GM10266 (cell line): ENCODE measurements at regions not wholly inside any gene's neighbourhood (a gene's known extent, or its start where the extent isn't known, plus 50 kb on each side); places are given as distances from the start of the nearest gene placed in this dataset.
A peak's percentile ranks its signal among the peaks of the same experiment; 100 is the strongest.

Experiments used
- DNase-seq: peaks from one replicate; pipeline ENCODE4 v3.0.0; 2012; ENCODE audit errors: extremely low spot score
- TF ChIP-seq, protein P1 (sequence below): IDR thresholded peaks from 2 replicates; pipeline ENCODE4 v1.5.1; 2012; ENCODE audit warnings: mild to moderate bottlenecking, low read depth; ENCODE audit not compliant: control insufficient read depth, insufficient read depth; ENCODE audit errors: missing control alignments

DNA sequence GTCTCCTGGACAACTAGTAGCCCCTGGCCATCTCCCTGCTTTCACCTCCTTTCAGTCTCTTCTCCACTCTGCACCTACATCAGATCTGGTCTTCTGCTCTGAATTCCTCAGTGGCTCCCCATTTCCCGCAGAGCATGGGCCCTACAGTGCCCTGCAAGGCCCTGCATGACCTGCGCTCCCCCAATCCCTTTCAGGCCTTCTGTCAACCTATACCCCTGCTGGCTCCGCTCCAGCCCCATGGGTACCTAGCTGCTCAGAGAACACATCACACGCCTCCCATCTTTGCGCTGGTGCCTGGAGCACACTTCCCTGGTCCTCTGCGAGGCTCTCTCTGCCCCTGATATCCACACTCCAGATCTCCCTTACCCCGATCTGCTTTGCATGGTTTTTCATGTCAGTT, 145.2 kb downstream of the KATNIP start:
- DNase-seq = no peak
- TF ChIP-seq, protein P1, sequence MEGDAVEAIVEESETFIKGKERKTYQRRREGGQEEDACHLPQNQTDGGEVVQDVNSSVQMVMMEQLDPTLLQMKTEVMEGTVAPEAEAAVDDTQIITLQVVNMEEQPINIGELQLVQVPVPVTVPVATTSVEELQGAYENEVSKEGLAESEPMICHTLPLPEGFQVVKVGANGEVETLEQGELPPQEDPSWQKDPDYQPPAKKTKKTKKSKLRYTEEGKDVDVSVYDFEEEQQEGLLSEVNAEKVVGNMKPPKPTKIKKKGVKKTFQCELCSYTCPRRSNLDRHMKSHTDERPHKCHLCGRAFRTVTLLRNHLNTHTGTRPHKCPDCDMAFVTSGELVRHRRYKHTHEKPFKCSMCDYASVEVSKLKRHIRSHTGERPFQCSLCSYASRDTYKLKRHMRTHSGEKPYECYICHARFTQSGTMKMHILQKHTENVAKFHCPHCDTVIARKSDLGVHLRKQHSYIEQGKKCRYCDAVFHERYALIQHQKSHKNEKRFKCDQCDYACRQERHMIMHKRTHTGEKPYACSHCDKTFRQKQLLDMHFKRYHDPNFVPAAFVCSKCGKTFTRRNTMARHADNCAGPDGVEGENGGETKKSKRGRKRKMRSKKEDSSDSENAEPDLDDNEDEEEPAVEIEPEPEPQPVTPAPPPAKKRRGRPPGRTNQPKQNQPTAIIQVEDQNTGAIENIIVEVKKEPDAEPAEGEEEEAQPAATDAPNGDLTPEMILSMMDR = no peak

DNA sequence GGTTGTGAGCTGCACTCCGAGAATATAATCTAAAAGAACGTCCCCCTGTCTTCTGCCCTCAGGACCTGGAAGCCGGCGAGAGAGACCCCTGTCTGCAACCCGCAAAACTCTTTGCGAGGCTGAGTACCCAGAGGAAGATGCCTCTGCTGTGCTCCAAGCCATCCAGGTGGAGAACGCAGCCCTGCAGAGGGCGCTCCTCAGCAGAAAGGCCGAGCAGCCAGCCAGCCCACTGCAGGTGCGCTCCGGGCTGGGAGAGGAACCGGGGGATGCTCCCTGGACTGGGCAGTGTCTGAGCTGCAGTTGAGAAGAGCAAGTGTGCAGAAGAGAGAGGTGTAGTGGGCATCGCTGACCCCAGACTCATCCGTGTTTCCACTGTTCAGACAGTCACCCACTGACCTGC, 148.3 kb downstream of the KATNIP start:
- no peak for DNase-seq
- TF ChIP-seq, protein P1 = peak; percentile 45

DNA sequence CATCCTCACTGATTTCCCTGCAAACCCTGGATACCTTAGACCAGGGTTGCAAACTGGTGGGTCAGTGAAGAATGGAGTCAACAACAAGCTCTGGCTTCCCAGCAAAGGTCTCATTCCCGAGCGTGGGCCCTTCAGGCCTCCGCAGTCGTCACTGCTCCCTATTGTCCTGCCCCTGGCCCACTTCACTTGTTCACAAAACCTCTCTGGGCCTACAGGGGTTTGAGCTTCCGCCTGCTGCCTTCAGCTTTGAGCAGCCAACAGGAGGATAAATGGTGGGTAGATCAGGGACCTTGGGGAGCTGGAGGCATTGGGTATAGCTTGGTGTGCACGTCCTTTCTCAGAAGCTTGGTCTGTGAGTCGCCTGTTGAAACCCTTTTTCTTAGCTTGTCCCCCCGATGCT, 148.8 kb downstream of the KATNIP start:
- DNase-seq = no peak
- TF ChIP-seq, protein P1 = no peak

DNA sequence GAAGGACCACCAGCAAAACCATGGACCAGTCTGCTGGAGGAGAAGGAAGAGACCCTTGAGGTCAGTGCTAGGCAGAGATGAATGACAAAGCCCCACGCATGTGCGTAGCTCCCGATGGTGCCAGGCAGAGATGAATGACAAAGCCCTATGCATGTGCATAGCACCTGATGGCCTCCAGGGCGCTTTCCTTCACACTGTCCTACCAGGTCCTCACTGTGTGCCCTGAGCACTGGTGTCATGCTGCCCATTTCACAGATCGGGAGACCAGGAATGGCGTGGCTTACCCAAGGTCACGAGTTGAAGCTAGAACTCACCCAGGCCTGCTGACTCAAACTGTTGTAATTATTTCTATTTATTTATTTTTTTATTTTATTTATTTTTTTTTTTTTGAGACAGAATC, 149.6 kb downstream of the KATNIP start:
- TF ChIP-seq, protein P1 = no peak
- no peak for DNase-seq

DNA sequence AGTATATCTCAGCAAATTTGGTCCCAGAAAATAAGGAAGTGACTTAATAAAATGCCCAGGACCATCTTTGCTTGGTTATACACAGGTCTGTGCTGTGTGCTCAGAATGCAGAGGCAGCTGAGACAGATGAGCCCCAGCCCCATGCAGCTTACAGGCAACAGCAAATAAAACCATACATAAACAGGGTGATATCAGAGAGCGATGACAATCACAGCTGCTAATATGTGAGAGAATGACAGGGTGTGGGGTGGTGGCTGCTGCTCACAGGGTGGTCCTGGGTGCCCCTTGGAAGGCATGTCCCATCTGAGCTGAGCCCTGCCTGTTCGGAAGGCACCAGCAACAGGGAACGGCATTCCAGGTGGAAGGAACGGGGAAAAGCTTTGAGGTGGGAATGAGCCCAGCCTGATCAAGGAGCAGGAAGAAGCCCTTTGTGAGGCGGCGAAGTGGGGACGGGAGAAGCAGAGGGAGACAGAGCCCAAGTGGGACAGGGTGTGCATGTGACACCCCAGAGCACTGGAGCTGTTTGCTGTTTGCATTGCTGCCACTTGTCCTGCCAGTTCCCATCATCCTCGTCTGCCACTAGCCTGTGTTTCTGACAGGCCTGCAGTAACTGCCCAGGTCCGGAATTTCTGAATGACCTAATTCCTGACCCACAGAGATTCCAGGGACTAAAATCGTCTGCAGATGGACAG, 150.5 kb downstream of the KATNIP start:
- TF ChIP-seq, protein P1 = no peak
- no peak for DNase-seq

DNA sequence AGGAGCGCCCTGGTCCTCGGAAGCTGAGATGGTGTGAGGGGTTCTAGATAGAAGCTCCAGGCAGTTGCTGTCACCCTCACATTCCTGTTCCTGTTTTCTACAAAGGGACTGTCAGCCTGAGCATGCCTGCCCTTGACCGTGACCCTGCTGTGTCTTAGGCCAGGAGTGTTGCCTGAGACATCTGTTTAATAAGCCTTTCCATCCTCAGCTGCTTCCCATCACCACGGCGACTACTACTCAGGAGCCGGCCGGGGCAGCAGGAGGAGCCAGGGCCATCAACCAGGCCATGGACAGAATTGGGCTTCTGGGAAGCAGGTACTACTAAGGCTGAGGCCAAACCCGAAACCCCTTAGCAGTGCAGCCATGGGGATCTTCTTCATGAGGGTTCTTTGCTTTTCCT, 151.4 kb downstream of the KATNIP start:
- no peak for DNase-seq
- TF ChIP-seq, protein P1 = no peak

DNA sequence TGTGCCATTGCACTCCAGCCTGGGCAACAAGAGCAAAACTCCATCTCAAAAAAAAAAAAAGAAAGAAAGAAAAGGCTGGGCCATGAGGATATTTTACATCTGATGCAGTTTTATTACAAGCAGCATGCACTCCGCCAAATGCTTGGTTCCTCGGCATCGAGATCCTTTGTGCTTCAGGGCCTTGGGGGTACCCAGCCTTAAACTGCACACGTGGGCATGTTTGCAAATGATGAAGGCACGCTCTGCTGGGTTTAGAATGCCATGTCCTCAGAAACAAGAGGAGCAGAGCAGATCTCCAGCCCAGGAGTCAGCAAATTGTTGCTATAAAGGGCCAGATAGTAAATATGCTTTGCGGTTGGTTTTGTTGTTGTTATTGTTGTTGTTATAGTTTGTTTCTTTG, 153.2 kb downstream of the KATNIP start:
- DNase-seq = no peak
- TF ChIP-seq, protein P1 = no peak
